GM23338 (cell line): ENCODE measurements at regions not wholly inside any gene's neighbourhood (a gene's known extent, or its start where the extent isn't known, plus 50 kb on each side); places are given as distances from the start of the nearest gene placed in this dataset.

Source experiments
- ATAC-seq: fragments of 200-7000 bp; cut with Tn5 transposase; 3 replicates; pipeline ENCODE4 v1.9.1; 2020
- DNase-seq: peaks from one replicate; pipeline ENCODE4 v3.0.0-alpha.2; 2015; ENCODE audit warnings: low spot score
- H2AFZ ChIP-seq: fragments of 200-600 bp; sonication (generic); 2 replicates; pipeline ENCODE4 v1.8.0; 2016; ENCODE audit warnings: antibody characterized with exemption, mild to moderate bottlenecking, moderate library complexity
- H3F3A ChIP-seq: fragments of 200-600 bp; sonication (generic); replicated peaks from 2 replicates; pipeline ENCODE4 v1.8.0; 2017; ENCODE audit warnings: antibody characterized with exemption, mixed run types, low read depth
- H3K27ac ChIP-seq: fragments of 200-600 bp; sonication (generic); 2 replicates; pipeline ENCODE4 v1.6.1; 2016; ENCODE audit warnings: low read depth
- H3K27me3 ChIP-seq: fragments of 200-600 bp; sonication (generic); 2 replicates; pipeline ENCODE4 v1.8.0; 2016; ENCODE audit warnings: mild to moderate bottlenecking, mixed run types, moderate library complexity; ENCODE audit not compliant: insufficient read depth
- H3K36me3 ChIP-seq: fragments of 200-600 bp; sonication (generic); 2 replicates; pipeline ENCODE4 v1.8.0; 2016; ENCODE audit warnings: mild to moderate bottlenecking; ENCODE audit not compliant: insufficient read depth
- H3K4me1 ChIP-seq: fragments of 200-600 bp; sonication (generic); 2 replicates; pipeline ENCODE4 v1.8.0; 2016; ENCODE audit warnings: mild to moderate bottlenecking, moderate library complexity; ENCODE audit not compliant: insufficient read depth
- H3K4me2 ChIP-seq: fragments of 200-600 bp; sonication (generic); 2 replicates; pipeline ENCODE4 v1.7.1; 2017; ENCODE audit warnings: mixed run types
- H3K4me3 ChIP-seq: fragments of 200-600 bp; sonication (generic); 2 replicates; pipeline ENCODE4 v1.6.1; 2016; ENCODE audit warnings: mixed run types
- H3K79me2 ChIP-seq: fragments of 200-600 bp; sonication (generic); replicated peaks from 2 replicates; pipeline ENCODE4 v1.8.0; 2017; ENCODE audit warnings: mild to moderate bottlenecking; ENCODE audit not compliant: insufficient read depth
- H3K9me2 ChIP-seq: fragments of 200-600 bp; sonication (generic); 2 replicates; pipeline ENCODE4 v1.8.0; 2017; ENCODE audit not compliant: insufficient read depth
- H4K20me1 ChIP-seq: fragments of 200-600 bp; sonication (generic); replicated peaks from 2 replicates; pipeline ENCODE4 v1.8.0; 2017; ENCODE audit warnings: mild to moderate bottlenecking; ENCODE audit not compliant: insufficient read depth
- H3K27ac Mint-ChIP-seq: 2 replicates; pipeline ENCODE4 v1.8.0; 2020; ENCODE audit warnings: inconsistent platforms, mild to moderate bottlenecking, moderate library complexity, mixed read lengths
- H3K27me3 Mint-ChIP-seq: 3 replicates; pipeline ENCODE4 v1.8.0; 2022; ENCODE audit warnings: low read depth, mild to moderate bottlenecking, moderate library complexity, mixed read lengths, inconsistent platforms; ENCODE audit not compliant: insufficient read depth, poor library complexity
- H3K36me3 Mint-ChIP-seq: 3 replicates; pipeline ENCODE4 v1.8.0; 2021; ENCODE audit warnings: low read depth, mild to moderate bottlenecking, inconsistent platforms, moderate library complexity, mixed read lengths
- H3K4me1 Mint-ChIP-seq: 3 replicates; pipeline ENCODE4 v1.8.0; 2020; ENCODE audit warnings: mild to moderate bottlenecking, inconsistent platforms, mixed read lengths
- H3K4me3 Mint-ChIP-seq: 3 replicates; pipeline ENCODE4 v1.8.0; 2021; ENCODE audit warnings: moderate library complexity, mild to moderate bottlenecking, inconsistent platforms, mixed read lengths
- H3K9me3 Mint-ChIP-seq: 3 replicates; pipeline ENCODE4 v1.8.0; 2020; ENCODE audit warnings: moderate library complexity, mild to moderate bottlenecking, inconsistent platforms, mixed read lengths
- CREB1 ChIP-seq: fragments of 250-450 bp; sonication (Bioruptor Pico); IDR thresholded peaks from 2 replicates; pipeline ENCODE4 v1.5.0; 2020; ENCODE audit warnings: low read depth, mild to moderate bottlenecking, moderate library complexity
- CTCF ChIP-seq, 2 experiments: fragments of 200-600 bp in 1 of 2; sonication (generic) in 1 of 2; conservative IDR thresholded peaks; 2 replicates each; pipeline versions ENCODE4 v1.5.1 to v1.6.1; 2016 to 2017; ENCODE audit warnings: antibody characterized with exemption in 2 of 2, low read depth in 2 of 2, mild to moderate bottlenecking in 2 of 2, moderate library complexity in 1 of 2
- EZH2 ChIP-seq: fragments of 200-600 bp; sonication (generic); IDR thresholded peaks from one replicate; pipeline ENCODE4 v1.8.0; 2017; ENCODE audit warnings: antibody characterized with exemption, mild to moderate bottlenecking, low read depth; ENCODE audit not compliant: unreplicated experiment
- EZH2phosphoT487 ChIP-seq: fragments of 200-600 bp; sonication (generic); IDR thresholded peaks from one replicate; pipeline ENCODE4 v1.8.1; 2018; ENCODE audit warnings: antibody characterized with exemption; ENCODE audit not compliant: unreplicated experiment
- JUNB ChIP-seq: IDR thresholded peaks from one replicate; pipeline ENCODE4 v1.6.1; 2016; ENCODE audit warnings: antibody characterized with exemption; ENCODE audit not compliant: unreplicated experiment
- NANOG ChIP-seq: IDR thresholded peaks from 2 replicates; pipeline ENCODE4 v1.6.1; 2016; ENCODE audit warnings: antibody characterized with exemption, borderline replicate concordance
- POLR2AphosphoS5 ChIP-seq: IDR thresholded peaks from 2 replicates; pipeline ENCODE4 v1.6.1; 2016; ENCODE audit warnings: antibody characterized with exemption, low read depth
- STAT1 ChIP-seq: IDR thresholded peaks from one replicate; pipeline ENCODE4 v1.6.1; 2016; ENCODE audit warnings: antibody characterized with exemption; ENCODE audit not compliant: unreplicated experiment
- ZNF114 ChIP-seq: fragments of 250-450 bp; sonication (Bioruptor Pico); IDR thresholded peaks from 2 replicates; pipeline ENCODE4 v1.5.0; 2020; ENCODE audit warnings: mild to moderate bottlenecking, moderate library complexity
- ZNF331 ChIP-seq: fragments of 250-450 bp; sonication (Bioruptor Pico); IDR thresholded peaks from 2 replicates; pipeline ENCODE4 v1.5.0; 2020; ENCODE audit warnings: low read depth, mild to moderate bottlenecking, moderate library complexity
- ZNF462 ChIP-seq: fragments of 250-450 bp; sonication (Bioruptor Pico); IDR thresholded peaks from 2 replicates; pipeline ENCODE4 v1.5.0; 2020; ENCODE audit warnings: mild to moderate bottlenecking, moderate library complexity
- TF ChIP-seq, protein P1 (sequence below): IDR thresholded peaks from 2 replicates; pipeline ENCODE4 v1.6.1; 2016; ENCODE audit warnings: antibody characterized with exemption
- TF ChIP-seq, protein P2 (sequence below): IDR thresholded peaks from one replicate; pipeline ENCODE4 v1.6.1; 2018; ENCODE audit warnings: antibody characterized with exemption; ENCODE audit not compliant: unreplicated experiment

DNA sequence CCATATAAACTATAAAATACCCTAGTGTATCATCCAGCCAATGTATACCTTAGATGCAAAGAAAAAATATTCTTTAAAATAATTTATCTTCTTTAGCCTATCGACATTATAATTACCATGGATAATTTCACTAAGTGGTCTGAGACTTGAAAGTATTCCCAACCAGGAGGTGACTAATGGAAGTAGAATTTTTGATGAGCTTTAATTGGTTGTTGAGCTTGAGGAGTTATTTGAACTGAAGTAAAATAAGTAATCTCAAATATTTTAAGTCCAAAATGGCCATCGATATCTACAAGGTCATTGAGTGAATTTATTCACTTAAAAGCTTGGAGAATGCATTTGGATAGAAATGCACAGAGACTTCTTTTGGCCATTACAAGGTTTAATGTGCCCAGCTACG is 436.2 kb downstream of the TLL1 start:
- Histone ChIP-seq H3K27ac (no peak overlapping the region), H3K4me1 (no peaks in the 10 kb centered on the region), H3K27me3 (no peaks in the 10 kb centered on the region), H3F3A (no peaks in the 10 kb centered on the region), H3K79me2 (no peaks in the 10 kb centered on the region), H3K36me3 (no peaks in the 10 kb centered on the region), H3K9me2 (no peaks in the 10 kb centered on the region), H3K4me2 (no peak overlapping the region), H4K20me1 (no peaks in the 10 kb centered on the region), H2AFZ (no peak overlapping the region), H3K4me3 (no peak overlapping the region)
- Mint-ChIP-seq H3K27me3 (no peaks in the 10 kb centered on the region), H3K27ac (no peak overlapping the region), H3K36me3 (no peaks in the 10 kb centered on the region), H3K9me3 (peaks cover 3% of the 10 kb centered on the region; the same call in 1 of the 3 replicates), H3K4me1 (0 out of 3 replicates have a peak, but pooled peaks cover 2% of the 10 kb centered on the region), H3K4me3 (no peak overlapping the region)
- DNase-seq (no peak), ATAC-seq (no peak)
- TF ChIP-seq NANOG (no peak), POLR2AphosphoS5 (no peak), CTCF (conservative IDR thresholded peaks at IDR 0.05; ENCODE audit: low read depth in 2 of 2) (no peak), JUNB (no peak), CREB1 (no peak), ZNF331 (no peak), ZNF114 (CRISPR knock-in tag) (no peak), ZNF462 (CRISPR knock-in tag) (no peak), EZH2 (no peak), STAT1 (no peak), EZH2phosphoT487 (no peak)
- TF ChIP-seq, protein P1, sequence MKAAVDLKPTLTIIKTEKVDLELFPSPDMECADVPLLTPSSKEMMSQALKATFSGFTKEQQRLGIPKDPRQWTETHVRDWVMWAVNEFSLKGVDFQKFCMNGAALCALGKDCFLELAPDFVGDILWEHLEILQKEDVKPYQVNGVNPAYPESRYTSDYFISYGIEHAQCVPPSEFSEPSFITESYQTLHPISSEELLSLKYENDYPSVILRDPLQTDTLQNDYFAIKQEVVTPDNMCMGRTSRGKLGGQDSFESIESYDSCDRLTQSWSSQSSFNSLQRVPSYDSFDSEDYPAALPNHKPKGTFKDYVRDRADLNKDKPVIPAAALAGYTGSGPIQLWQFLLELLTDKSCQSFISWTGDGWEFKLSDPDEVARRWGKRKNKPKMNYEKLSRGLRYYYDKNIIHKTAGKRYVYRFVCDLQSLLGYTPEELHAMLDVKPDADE: no peak
- TF ChIP-seq, protein P2, sequence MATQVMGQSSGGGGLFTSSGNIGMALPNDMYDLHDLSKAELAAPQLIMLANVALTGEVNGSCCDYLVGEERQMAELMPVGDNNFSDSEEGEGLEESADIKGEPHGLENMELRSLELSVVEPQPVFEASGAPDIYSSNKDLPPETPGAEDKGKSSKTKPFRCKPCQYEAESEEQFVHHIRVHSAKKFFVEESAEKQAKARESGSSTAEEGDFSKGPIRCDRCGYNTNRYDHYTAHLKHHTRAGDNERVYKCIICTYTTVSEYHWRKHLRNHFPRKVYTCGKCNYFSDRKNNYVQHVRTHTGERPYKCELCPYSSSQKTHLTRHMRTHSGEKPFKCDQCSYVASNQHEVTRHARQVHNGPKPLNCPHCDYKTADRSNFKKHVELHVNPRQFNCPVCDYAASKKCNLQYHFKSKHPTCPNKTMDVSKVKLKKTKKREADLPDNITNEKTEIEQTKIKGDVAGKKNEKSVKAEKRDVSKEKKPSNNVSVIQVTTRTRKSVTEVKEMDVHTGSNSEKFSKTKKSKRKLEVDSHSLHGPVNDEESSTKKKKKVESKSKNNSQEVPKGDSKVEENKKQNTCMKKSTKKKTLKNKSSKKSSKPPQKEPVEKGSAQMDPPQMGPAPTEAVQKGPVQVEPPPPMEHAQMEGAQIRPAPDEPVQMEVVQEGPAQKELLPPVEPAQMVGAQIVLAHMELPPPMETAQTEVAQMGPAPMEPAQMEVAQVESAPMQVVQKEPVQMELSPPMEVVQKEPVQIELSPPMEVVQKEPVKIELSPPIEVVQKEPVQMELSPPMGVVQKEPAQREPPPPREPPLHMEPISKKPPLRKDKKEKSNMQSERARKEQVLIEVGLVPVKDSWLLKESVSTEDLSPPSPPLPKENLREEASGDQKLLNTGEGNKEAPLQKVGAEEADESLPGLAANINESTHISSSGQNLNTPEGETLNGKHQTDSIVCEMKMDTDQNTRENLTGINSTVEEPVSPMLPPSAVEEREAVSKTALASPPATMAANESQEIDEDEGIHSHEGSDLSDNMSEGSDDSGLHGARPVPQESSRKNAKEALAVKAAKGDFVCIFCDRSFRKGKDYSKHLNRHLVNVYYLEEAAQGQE: no peak
